CD14-positive monocyte (primary cell): ENCODE measurements at regions not wholly inside any gene's neighbourhood (a gene's known extent, or its start where the extent isn't known, plus 50 kb on each side); places are given as distances from the start of the nearest gene placed in this dataset.

ENCODE experiments used
- DNase-seq, 3 donors: peaks; one replicate each; pipeline ENCODE4 v3.0.0-alpha.2; 2011 to 2022
- H2AFZ ChIP-seq: 2 replicates; pipeline ENCODE4 v1.6.0; 2012; ENCODE audit warnings: mild to moderate bottlenecking, low read depth, low read length, inconsistent platforms; ENCODE audit not compliant: insufficient read depth, poor library complexity, severe bottlenecking
- H3K27ac ChIP-seq, 2 donors: 1 replicate in 1 of 2; 2 replicates in 1 of 2; pipeline ENCODE4 v1.5.1; 2012 to 2013; ENCODE audit warnings: low read length in 2 of 2, control low read depth in 1 of 2, inconsistent platforms in 1 of 2, low read depth in 1 of 2, mild to moderate bottlenecking in 1 of 2
- H3K27me3 ChIP-seq, 2 donors: one replicate each; pipeline versions ENCODE4 v1.6.0 to v1.6.1; 2011 to 2013; ENCODE audit warnings: low read length in 2 of 2; ENCODE audit not compliant: control insufficient read depth in 2 of 2, insufficient read depth in 2 of 2
- H3K36me3 ChIP-seq, 2 donors: replicated peaks in 1 of 2; 1 replicate in 1 of 2; 2 replicates in 1 of 2; pipeline versions ENCODE4 v1.5.1 to v1.6.1; 2012 to 2013; ENCODE audit warnings: low read length in 2 of 2, control low read depth in 1 of 2, inconsistent platforms in 1 of 2, mild to moderate bottlenecking in 1 of 2; ENCODE audit not compliant: insufficient read depth in 2 of 2, control insufficient read depth in 1 of 2
- H3K4me1 ChIP-seq, 2 donors: 1 replicate in 1 of 2; 2 replicates in 1 of 2; pipeline versions ENCODE4 v1.5.1 to v1.6.1; 2012 to 2013; ENCODE audit warnings: low read length in 2 of 2, control low read depth in 1 of 2, inconsistent platforms in 1 of 2, mild to moderate bottlenecking in 1 of 2, moderate library complexity in 1 of 2; ENCODE audit not compliant: insufficient read depth in 2 of 2, control insufficient read depth in 1 of 2
- H3K4me2 ChIP-seq: replicated peaks from 2 replicates; pipeline ENCODE3; 2012; ENCODE audit warnings: low read length, moderate library complexity, mild to moderate bottlenecking; ENCODE audit not compliant: poor library complexity, severe bottlenecking; ENCODE audit errors: extremely low read depth
- H3K4me3 ChIP-seq, 3 experiments: fragments of 200-600 bp in 1 of 3; sonication (generic) in 1 of 3; replicated peaks in 1 of 3; 1 replicate in 2 of 3; 2 replicates in 1 of 3; pipeline ENCODE4 v1.5.1; 2011 to 2013; ENCODE audit warnings: low read length in 3 of 3, mild to moderate bottlenecking in 3 of 3, control low read depth in 2 of 3, low read depth in 2 of 3, inconsistent platforms in 1 of 3, moderate library complexity in 1 of 3
- H3K79me2 ChIP-seq: 2 replicates; pipeline ENCODE4 v1.6.0; 2012; ENCODE audit warnings: mild to moderate bottlenecking, control low read depth, inconsistent platforms, low read length, moderate library complexity; ENCODE audit not compliant: insufficient read depth
- H3K9ac ChIP-seq: 2 replicates; pipeline ENCODE4 v1.6.0; 2017; ENCODE audit warnings: low read length, mild to moderate bottlenecking; ENCODE audit not compliant: insufficient read depth, poor library complexity, severe bottlenecking
- H3K9me3 ChIP-seq, 2 donors: replicated peaks in 1 of 2; 1 replicate in 1 of 2; 2 replicates in 1 of 2; pipeline versions ENCODE4 v1.5.1 to v1.6.1; 2012 to 2013; ENCODE audit warnings: low read length in 2 of 2, control low read depth in 1 of 2; ENCODE audit not compliant: control insufficient read depth in 1 of 2, insufficient read depth in 1 of 2
- H4K20me1 ChIP-seq: 2 replicates; pipeline ENCODE4 v1.6.0; 2012; ENCODE audit warnings: mild to moderate bottlenecking, low read length, control low read depth, moderate library complexity; ENCODE audit not compliant: insufficient read depth
- H3K27ac Mint-ChIP-seq, 7 donors: one replicate each; pipeline ENCODE4 v1.8.0; 2020; ENCODE audit warnings: mild to moderate bottlenecking in 7 of 7, mixed read lengths in 7 of 7, moderate library complexity in 6 of 7, inconsistent platforms in 2 of 7
- H3K27me3 Mint-ChIP-seq, 3 donors: one replicate each; pipeline ENCODE4 v1.8.0; 2021 to 2022; ENCODE audit warnings: low read depth in 3 of 3, mild to moderate bottlenecking in 3 of 3, mixed read lengths in 3 of 3, moderate library complexity in 3 of 3, inconsistent platforms in 1 of 3
- H3K36me3 Mint-ChIP-seq, 2 donors: one replicate each; pipeline ENCODE4 v1.8.0; 2020; ENCODE audit warnings: mixed read lengths in 2 of 2, inconsistent platforms in 1 of 2, mild to moderate bottlenecking in 1 of 2
- H3K4me1 Mint-ChIP-seq: one replicate; pipeline ENCODE4 v1.8.0; 2020; ENCODE audit warnings: mild to moderate bottlenecking, mixed read lengths
- H3K4me3 Mint-ChIP-seq, 2 donors: one replicate each; pipeline ENCODE4 v1.8.0; 2020; ENCODE audit warnings: mild to moderate bottlenecking in 2 of 2, mixed read lengths in 2 of 2, moderate library complexity in 1 of 2
- H3K9me3 Mint-ChIP-seq, 7 donors: one replicate each; pipeline ENCODE4 v1.8.0; 2020 to 2022; ENCODE audit warnings: mixed read lengths in 7 of 7, mild to moderate bottlenecking in 6 of 7, moderate library complexity in 6 of 7, inconsistent platforms in 2 of 7
- CTCF ChIP-seq: fragments of 200-600 bp; IDR thresholded peaks from one replicate; pipeline ENCODE4 v1.8.0; 2022; ENCODE audit warnings: antibody characterized with exemption, mild to moderate bottlenecking
- WGBS: methylation state at CpG from one replicate; pipeline ENCODE4 v1.1.5; 2013; ENCODE audit warnings: missing lambda C conversion rate; ENCODE audit not compliant: insufficient coverage; 5-methylcytosine and 5-hydroxymethylcytosine counted together
- intact Hi-C, 2 donors: fragments of 100-400 bp; cut with micrococcal nuclease; formaldehyde crosslinking; loops; one replicate each; pipeline versions ENCODE4 v1.15.0 to v1.15.1; 2023

GRCh38 chr9:26510137-26510536 lies 382.5 kb downstream of the CAAP1 start:
- no peaks in the 10 kb centered on the region for H3K4me1 Mint-ChIP-seq
- intact Hi-C loops, result no loop called here
- H3K9me3 Mint-ChIP-seq, result peaks cover 0 to 4% (median 2%) of the 10 kb centered on the region in 7 donors
- WGBS, result 80% methylated on average over 1 of the region's 3 CpGs
- no peaks in the 10 kb centered on the region for H3K79me2 ChIP-seq
- DNase-seq, result no peak
- no peak for TF ChIP-seq CTCF
- H3K4me3 Mint-ChIP-seq, result no peak overlapping the region
- H3K36me3 Mint-ChIP-seq, result no peaks in the 10 kb centered on the region
- H3K27me3 ChIP-seq, result no peaks in the 10 kb centered on the region
- H3K4me1 ChIP-seq, result no peaks in the 10 kb centered on the region
- no peak overlapping the region for H3K4me2 ChIP-seq
- H3K36me3 ChIP-seq, result no peaks in the 10 kb centered on the region
- no peaks in the 10 kb centered on the region for H4K20me1 ChIP-seq
- no peak overlapping the region for H3K27ac Mint-ChIP-seq
- no peak overlapping the region for H3K4me3 ChIP-seq
- H3K9me3 ChIP-seq, result no peaks in the 10 kb centered on the region
- H3K9ac ChIP-seq, result no peak overlapping the region
- no peak overlapping the region for H3K27ac ChIP-seq
- peaks cover 0 to 1% (median 0%) of the 10 kb centered on the region in 3 donors for H3K27me3 Mint-ChIP-seq
- no peak overlapping the region for H2AFZ ChIP-seq

GRCh38 chr9:26508897-26509296 lies 383.7 kb downstream of the CAAP1 start:
- no peak overlapping the region for H3K4me2 ChIP-seq
- no peak for DNase-seq
- no peak overlapping the region for H3K27ac Mint-ChIP-seq
- no peak for TF ChIP-seq CTCF
- H3K27ac ChIP-seq, result no peak overlapping the region
- intact Hi-C loops, result no loop called here
- no peaks in the 10 kb centered on the region for H3K27me3 ChIP-seq
- H3K4me1 Mint-ChIP-seq, result no peaks in the 10 kb centered on the region
- H3K9me3 Mint-ChIP-seq, result peaks cover 0 to 1% (median 0%) of the 10 kb centered on the region in 7 donors
- no peak overlapping the region for H3K9ac ChIP-seq
- H2AFZ ChIP-seq, result no peak overlapping the region
- no peak overlapping the region for H3K4me3 Mint-ChIP-seq
- no peak overlapping the region for H3K4me3 ChIP-seq
- no peaks in the 10 kb centered on the region for H3K36me3 Mint-ChIP-seq
- H3K79me2 ChIP-seq, result no peaks in the 10 kb centered on the region
- H3K4me1 ChIP-seq, result no peaks in the 10 kb centered on the region
- no CpG with 5 or more reads among the region's 3 CpGs for WGBS
- peaks cover 0 to 1% (median 0%) of the 10 kb centered on the region in 3 donors for H3K27me3 Mint-ChIP-seq
- no peaks in the 10 kb centered on the region for H3K36me3 ChIP-seq
- H3K9me3 ChIP-seq, result no peaks in the 10 kb centered on the region
- no peaks in the 10 kb centered on the region for H4K20me1 ChIP-seq
